Activated CD4-positive, alpha-beta T cell treated with anti-CD3 and anti-CD28 coated beads, Interleukin-10, Interleukin-2, amounts not matched to agents 100 ng/mL and 50 ng/mL, durations not matched to agents 16 hours and 8 hours (primary cell): ENCODE measurements at regions not wholly inside any gene's neighbourhood (a gene's known extent, or its start where the extent isn't known, plus 50 kb on each side); places are given as distances from the start of the nearest gene placed in this dataset.

Source experiments
- DNase-seq: peaks from one replicate; pipeline ENCODE4 v3.0.0-alpha.2; 2020

DNA sequence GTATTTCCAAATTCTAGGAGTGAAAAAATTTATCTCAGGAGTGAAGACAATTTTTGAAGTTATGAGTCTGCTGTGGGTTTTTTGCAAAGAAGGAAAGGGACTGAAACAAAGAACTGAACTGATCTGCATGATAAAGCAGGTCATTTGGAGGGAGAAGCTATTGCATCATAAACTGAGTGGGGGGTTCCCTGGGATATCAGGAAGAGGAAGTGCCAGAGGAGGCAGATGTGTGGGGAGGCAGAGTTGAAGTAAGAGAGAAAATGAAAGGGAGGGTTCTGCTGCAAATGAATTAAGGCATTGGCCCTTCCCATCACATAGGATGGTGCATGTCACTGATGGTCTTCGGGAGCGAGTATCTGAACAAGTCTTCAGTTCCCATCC, 379.2 kb downstream of the VPS13C start:
- no peak for DNase-seq

DNA sequence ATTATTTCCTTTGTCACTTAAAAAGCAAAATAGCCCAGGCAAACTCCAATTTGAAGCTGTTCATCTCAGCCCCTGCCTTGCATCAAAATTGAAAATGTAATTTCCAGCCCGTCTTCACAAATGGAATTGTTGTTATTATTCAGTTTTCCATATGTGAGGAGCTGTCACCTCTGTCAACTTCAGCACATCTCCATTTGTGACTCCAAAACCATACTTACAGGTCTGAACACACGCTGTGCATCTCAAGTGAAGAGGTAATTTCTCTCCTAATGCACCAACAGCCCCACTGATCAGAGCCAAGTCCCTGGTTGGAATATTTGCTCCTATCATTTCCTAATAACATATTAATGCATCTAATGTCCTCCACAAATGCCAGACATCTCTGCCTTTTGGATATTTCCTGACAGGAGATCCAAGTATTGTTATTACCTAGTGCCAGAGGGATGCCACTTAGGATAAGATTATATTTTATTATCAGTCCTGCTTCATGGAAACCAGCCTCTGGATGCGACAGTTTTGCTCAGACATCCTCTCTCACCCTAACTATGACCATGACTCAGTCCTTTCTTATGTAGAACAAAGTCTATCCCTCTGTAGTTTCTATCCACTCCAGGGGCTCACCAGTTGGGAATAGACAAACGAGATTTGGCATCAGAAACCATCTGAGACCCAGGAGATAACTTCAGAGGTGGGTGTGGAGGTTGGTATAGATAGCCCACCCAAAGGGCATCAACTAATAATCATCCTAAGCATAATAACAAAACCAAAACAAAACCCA, 379.8 kb downstream of the VPS13C start:
- DNase-seq: no peak

DNA sequence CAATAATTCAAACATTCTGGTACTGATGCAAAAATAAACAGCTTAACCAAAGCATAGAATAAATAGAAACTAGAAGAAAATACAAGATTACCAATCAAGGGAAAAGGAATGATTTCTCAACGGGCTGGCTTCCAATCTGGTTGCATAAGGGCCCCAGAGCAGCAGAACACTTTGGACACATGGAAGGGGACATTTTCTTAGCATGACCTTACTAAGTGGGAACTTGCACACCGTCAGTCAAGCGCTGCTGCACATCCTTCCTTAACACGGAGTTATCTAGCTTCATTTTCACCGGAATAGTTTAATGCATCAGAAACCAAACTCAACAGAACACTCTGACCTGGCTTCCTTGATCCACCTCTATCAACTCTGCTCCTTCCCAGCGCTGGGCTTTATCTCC, 388.5 kb downstream of the VPS13C start:
- DNase-seq: no peak

GRCh38 chr15:61668444-61668843, 391.8 kb downstream of the VPS13C start:
- no peak for DNase-seq

GRCh38 chr15:61661791-61662190, 398.5 kb downstream of the VPS13C start:
- no peak for DNase-seq

GRCh38 chr15:61660579-61660978, 399.7 kb downstream of the VPS13C start:
- no peak for DNase-seq

GRCh38 chr15:61659566-61660190, 400.6 kb downstream of the VPS13C start:
- DNase-seq: no peak

GRCh38 chr15:61657461-61657860, 402.8 kb downstream of the VPS13C start:
- no peak for DNase-seq

DNA sequence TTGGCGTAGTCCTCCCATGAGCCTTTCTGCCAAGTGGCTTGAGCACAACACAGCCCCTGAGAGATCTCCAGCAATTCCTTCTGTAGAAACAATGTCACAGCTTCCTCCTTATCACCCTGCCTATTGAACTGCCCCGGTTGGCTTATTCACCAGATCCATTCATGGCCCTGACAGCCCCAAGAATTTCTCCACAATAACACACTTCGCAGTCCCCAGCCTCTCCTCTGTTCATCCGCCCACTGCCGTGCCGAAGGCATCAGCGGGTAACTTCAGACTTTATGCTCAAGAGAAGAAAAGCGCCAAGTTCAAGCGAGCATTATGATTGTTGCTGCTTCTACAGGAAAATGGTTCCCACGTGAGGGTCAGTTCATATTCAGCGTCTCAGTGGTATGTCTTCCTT, 403.9 kb downstream of the VPS13C start:
- DNase-seq: no peak

GRCh38 chr15:61655881-61656280, 404.4 kb downstream of the VPS13C start:
- no peak for DNase-seq

DNA sequence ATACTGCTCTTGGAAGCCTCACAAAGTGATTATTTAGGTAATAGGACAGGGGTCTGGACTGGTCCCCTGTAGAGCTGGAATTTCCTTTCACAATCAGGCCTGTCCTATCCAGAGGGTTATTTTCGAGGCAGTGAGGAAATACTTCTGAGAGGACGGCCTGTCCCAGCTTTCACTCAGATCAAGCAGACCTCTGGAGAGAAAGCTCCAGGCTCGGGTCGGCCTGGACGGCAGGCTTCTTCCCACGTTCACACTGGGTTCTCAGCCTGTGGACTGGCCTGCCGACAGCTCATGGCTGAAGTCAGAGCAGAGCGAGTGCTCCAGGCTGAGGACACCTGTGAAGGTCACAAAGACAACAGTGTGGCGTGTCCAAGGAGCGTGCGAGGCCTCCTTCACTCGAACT, 405.3 kb downstream of the VPS13C start:
- DNase-seq: no peak

- no peak for DNase-seq
Observed at GRCh38 chr15:61654002-61654740, 406.1 kb downstream of the VPS13C start.

DNA sequence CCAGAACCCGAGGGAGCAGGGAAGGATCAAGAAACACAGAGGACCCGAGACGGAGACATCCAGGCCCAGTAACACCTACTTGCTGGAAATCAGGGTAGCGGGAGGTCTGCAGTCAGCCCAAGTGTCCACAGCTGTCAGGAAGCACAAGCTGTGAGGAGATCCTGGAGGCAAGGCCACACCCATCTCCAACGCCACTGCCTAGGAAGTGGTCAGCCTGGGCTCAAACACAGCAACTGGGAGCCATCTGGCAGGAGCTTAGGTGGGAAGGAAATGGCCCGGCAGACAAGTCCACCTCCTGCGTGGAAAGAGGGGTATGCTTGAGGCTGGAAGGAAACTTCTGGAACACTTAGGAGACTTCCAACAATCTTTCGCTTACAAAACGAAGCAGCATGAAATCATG, 407.1 kb downstream of the VPS13C start:
- DNase-seq: no peak

- no peak for DNase-seq
Observed at GRCh38 chr15:61651267-61651666, 409.0 kb downstream of the VPS13C start.

DNA sequence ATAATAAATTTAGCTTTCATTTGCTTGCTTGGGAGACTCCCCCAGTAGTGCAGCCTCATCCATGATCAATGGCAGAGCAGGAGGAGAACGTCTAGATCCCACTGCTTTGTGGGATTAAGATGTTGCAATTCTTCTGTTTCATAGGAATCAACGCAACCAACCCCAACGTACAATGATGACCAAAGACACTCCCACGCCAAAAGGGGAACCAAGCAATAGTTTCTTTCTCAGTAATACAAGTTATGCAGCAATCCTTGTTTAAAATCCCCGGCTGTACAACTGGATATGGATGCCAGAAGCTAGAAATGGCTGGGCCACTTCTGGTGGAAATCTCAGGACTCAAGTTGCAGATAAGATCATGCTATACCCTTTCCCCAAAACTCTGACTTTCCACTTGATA, 411.2 kb downstream of the VPS13C start:
- no peak for DNase-seq

- no peak for DNase-seq
Observed at GRCh38 chr15:61644550-61644949, 415.4 kb upstream of the RORA start.

DNA sequence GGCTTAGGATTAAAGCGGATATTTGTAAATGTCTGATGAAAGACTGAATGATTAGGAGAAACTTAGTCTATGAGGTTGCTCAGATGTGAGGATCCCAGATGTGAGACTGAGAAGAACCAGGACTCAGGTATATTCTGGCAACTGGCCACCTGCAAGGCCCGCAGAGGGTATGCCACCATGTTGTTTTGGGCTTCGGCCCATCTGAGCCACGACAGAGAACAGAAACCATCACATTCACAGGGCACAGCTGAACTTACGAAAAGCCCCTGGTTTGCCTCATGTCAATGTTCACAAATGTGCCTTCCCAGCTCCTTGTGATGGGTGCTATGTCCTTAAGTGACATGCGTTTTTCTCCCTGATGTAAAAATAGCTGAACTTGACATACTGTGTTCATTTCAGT, 412.5 kb upstream of the RORA start:
- no peak for DNase-seq

DNA sequence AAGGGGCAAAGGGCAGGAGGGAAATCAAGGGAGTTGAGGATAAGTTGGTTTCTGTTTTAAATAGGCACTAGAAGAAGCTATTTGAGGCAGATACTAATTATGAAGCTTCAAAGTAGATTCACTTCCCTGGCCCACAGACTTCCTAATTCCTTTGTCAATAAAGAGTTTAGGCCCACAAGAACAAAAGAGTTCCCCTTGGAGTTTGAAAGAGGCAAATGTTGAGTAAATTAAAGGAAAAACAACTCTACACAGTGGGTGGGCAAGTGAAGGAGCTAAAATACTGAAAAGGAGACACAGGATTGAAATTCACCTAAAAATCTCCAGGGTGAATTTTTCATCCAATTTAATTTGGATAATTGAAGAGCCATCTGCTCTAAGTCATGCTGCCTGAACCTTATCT, 411.7 kb upstream of the RORA start:
- DNase-seq: no peak

DNA sequence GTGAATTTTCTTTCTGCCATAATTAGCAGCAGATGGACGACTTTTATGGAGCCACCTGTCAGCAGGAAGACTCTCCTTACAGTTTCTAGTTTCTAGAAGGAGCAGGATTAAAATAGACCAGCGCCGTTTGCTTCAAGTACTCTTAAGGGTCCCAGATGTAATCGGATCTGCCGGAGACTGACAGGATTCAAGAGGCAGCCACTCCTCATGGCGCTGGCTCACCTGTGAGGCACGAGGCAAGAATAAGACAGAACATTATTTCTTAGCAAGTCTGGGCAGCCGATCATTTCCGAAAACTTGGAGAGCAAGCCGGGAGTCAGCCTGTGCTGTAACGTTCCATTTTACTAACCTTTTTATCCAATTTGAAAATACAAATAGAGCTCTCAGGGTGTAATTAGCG, 410.4 kb upstream of the RORA start:
- no peak for DNase-seq

GRCh38 chr15:61634837-61635236, 405.7 kb upstream of the RORA start:
- DNase-seq: no peak

GRCh38 chr15:61633951-61634350, 404.8 kb upstream of the RORA start:
- DNase-seq: no peak

GRCh38 chr15:61629269-61629668, 400.2 kb upstream of the RORA start:
- no peak for DNase-seq

DNA sequence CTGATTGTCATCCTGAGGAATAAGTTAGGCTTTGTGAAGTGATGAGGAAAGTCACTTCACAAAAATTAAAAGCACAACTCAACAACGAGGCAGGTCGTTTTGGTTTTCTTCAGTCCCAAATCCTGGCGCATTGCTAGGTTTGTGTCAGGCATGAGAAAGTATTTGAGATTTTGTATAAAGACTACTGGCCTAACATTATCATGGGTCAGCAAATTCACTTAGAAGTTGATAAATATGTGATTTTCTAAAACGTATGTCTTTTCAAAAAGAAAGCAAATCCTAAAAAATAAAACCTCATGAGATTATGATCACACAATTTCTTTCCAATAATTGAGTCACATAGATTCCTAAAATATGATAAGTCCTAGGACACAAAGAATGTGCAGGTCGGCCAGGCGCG, 395.8 kb upstream of the RORA start:
- no peak for DNase-seq

GRCh38 chr15:61623746-61624145, 394.6 kb upstream of the RORA start:
- DNase-seq: no peak
